ENCODE measurements at regions not wholly inside any gene's neighbourhood (a gene's known extent, or its start where the extent isn't known, plus 50 kb on each side); places are given as distances from the start of the nearest gene placed in this dataset.

DNA sequence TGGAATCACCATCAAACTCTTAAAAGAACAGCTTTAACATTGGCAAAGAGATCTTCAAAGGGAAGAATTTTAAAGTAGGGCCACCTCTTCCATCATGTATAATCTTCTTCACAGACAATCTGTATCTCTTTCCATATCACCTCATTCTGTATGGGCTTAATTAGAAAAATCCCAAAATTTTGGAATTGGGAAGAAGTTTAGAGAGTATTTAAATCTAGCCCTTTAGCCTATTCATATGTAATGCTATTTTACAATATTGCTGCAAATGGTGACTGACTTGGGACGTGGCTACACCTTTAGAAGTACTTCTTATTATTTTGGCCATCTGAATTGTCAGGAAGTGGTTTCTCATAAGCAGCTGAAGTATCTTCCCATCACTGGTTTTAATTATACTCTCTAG lies 474.3 kb downstream of the RFPL4B start:
- TF ChIP-seq POLR2AphosphoS5 (IDR thresholded peaks at IDR 0.05; ENCODE audit: borderline replicate concordance, low read depth, low read length) (no peak), EZH2 (IDR thresholded peaks at IDR 0.05) (no peak), FOXP2 (optimal IDR thresholded peaks at IDR 0.05; ENCODE audit: control extremely low read depth, extremely low read length, insufficient read depth) (no peak)

Data from SK-N-MC (cell line).